HEK293T (cell line): ENCODE measurements at regions not wholly inside any gene's neighbourhood (a gene's known extent, or its start where the extent isn't known, plus 50 kb on each side); places are given as distances from the start of the nearest gene placed in this dataset.

Source experiments
- CTCF ChIA-PET: fragments of 350-600 bp; formaldehyde crosslinking; extraction: SDS; loops from one replicate; lab custom pipeline; 2021; ENCODE audit warnings: antibody characterized with exemption, inconsistent platforms; lab: Yijun Ruan, JAX
- POLR2A ChIA-PET: fragments of 350-600 bp; formaldehyde crosslinking; extraction: SDS; loops from one replicate; lab custom pipeline; 2020; ENCODE audit warnings: antibody characterized with exemption, inconsistent platforms; lab: Yijun Ruan, JAX
- DNase-seq: peaks from one replicate; pipeline ENCODE4 v3.0.0; 2012; ENCODE audit warnings: mixed read lengths; ENCODE audit errors: extremely low spot score
- ARNT ChIP-seq: fragments of 450-650 bp; IDR thresholded peaks from 2 replicates; pipeline ENCODE4 v1.6.1; 2017; ENCODE audit warnings: mild to moderate bottlenecking
- BHLHE40 ChIP-seq: fragments of 450-650 bp; IDR thresholded peaks from 2 replicates; pipeline ENCODE4 v1.6.1; 2016; ENCODE audit warnings: mild to moderate bottlenecking, moderate library complexity, borderline replicate concordance
- CTBP1 ChIP-seq: fragments of 450-650 bp; IDR thresholded peaks from 2 replicates; pipeline ENCODE4 v1.6.1; 2016; ENCODE audit warnings: borderline replicate concordance
- ELF4 ChIP-seq: fragments of 450-650 bp; IDR thresholded peaks from 2 replicates; pipeline ENCODE4 v1.6.1; 2017; ENCODE audit warnings: antibody characterized with exemption
- FOXA1 ChIP-seq: fragments of 450-650 bp; IDR thresholded peaks from 2 replicates; pipeline ENCODE4 v1.6.1; 2016; ENCODE audit warnings: mild to moderate bottlenecking
- FOXK2 ChIP-seq: fragments of 450-650 bp; IDR thresholded peaks from 2 replicates; pipeline ENCODE4 v1.6.1; 2016; ENCODE audit warnings: mild to moderate bottlenecking
- FOXM1 ChIP-seq: fragments of 450-650 bp; IDR thresholded peaks from 2 replicates; pipeline ENCODE4 v1.6.1; 2017; ENCODE audit warnings: mild to moderate bottlenecking, borderline replicate concordance
- HDGF ChIP-seq: fragments of 450-650 bp; IDR thresholded peaks from 2 replicates; pipeline ENCODE4 v1.6.1; 2017; ENCODE audit warnings: antibody characterized with exemption, borderline replicate concordance
- L3MBTL2 ChIP-seq: fragments of 450-650 bp; conservative IDR thresholded peaks from 2 replicates; pipeline ENCODE4 v1.6.1; 2016; ENCODE audit warnings: mild to moderate bottlenecking
- LEF1 ChIP-seq: fragments of 450-650 bp; IDR thresholded peaks from 2 replicates; pipeline ENCODE4 v1.6.1; 2017; ENCODE audit warnings: mild to moderate bottlenecking, borderline replicate concordance
- NFRKB ChIP-seq: fragments of 450-650 bp; IDR thresholded peaks from 2 replicates; pipeline ENCODE4 v1.6.1; 2016; ENCODE audit warnings: mild to moderate bottlenecking, moderate library complexity
- SP1 ChIP-seq: fragments of 450-650 bp; IDR thresholded peaks from 2 replicates; pipeline ENCODE4 v1.6.1; 2017
- SUZ12 ChIP-seq: fragments of 450-650 bp; IDR thresholded peaks from 2 replicates; pipeline ENCODE4 v1.6.1; 2016; ENCODE audit warnings: mild to moderate bottlenecking
- TARDBP ChIP-seq: fragments of 450-650 bp; IDR thresholded peaks from 2 replicates; pipeline ENCODE4 v1.6.1; 2016
- ZNF384 ChIP-seq: fragments of 450-650 bp; IDR thresholded peaks from 2 replicates; pipeline ENCODE4 v1.6.1; 2016
- TF ChIP-seq, protein P1 (sequence below): fragments of 450-650 bp; IDR thresholded peaks from 2 replicates; pipeline ENCODE4 v1.6.1; 2016

GRCh38 chr6:33958526-33959328 lies 154.9 kb upstream of the MLN start:
- CTCF ChIA-PET, result interaction anchor here (0.6 to 2.6 kb wide), 6 partner anchors 16 to 247 kb away, joined by 3 to 11 read pairs (median 4); partner anchors contain the start of gene UQCC2
- POLR2A ChIA-PET, result no interaction called here
- TF ChIP-seq SP1 (no peak), LEF1 (no peak), L3MBTL2 (no peak), FOXA1 (no peak), ZNF384 (no peak), NFRKB (no peak), FOXK2 (no peak), ELF4 (no peak), TARDBP (no peak), HDGF (no peak), BHLHE40 (no peak), SUZ12 (no peak), CTBP1 (no peak)
- TF ChIP-seq, protein P1, sequence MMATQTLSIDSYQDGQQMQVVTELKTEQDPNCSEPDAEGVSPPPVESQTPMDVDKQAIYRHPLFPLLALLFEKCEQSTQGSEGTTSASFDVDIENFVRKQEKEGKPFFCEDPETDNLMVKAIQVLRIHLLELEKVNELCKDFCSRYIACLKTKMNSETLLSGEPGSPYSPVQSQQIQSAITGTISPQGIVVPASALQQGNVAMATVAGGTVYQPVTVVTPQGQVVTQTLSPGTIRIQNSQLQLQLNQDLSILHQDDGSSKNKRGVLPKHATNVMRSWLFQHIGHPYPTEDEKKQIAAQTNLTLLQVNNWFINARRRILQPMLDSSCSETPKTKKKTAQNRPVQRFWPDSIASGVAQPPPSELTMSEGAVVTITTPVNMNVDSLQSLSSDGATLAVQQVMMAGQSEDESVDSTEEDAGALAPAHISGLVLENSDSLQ, result no peak
- no peak for DNase-seq

GRCh38 chr6:33957892-33958525 lies 154.2 kb upstream of the MLN start:
- DNase-seq, result no peak
- ChIA-PET POLR2A (no interaction called here), CTCF (interaction anchor here (2.6 kb wide), 1 partner anchor 70 kb away, joined by 11 read pairs; no protein-coding TSS in a partner anchor)
- TF ChIP-seq, protein P1, result no peak
- no peak for TF ChIP-seq NFRKB
- TF ChIP-seq LEF1, result no peak
- TF ChIP-seq ELF4, result no peak
- TF ChIP-seq HDGF, result no peak
- no peak for TF ChIP-seq TARDBP
- TF ChIP-seq ZNF384, result no peak
- no peak for TF ChIP-seq SP1
- no peak for TF ChIP-seq SUZ12
- no peak for TF ChIP-seq L3MBTL2
- TF ChIP-seq BHLHE40, result no peak
- no peak for TF ChIP-seq ARNT
- no peak for TF ChIP-seq FOXA1

DNA sequence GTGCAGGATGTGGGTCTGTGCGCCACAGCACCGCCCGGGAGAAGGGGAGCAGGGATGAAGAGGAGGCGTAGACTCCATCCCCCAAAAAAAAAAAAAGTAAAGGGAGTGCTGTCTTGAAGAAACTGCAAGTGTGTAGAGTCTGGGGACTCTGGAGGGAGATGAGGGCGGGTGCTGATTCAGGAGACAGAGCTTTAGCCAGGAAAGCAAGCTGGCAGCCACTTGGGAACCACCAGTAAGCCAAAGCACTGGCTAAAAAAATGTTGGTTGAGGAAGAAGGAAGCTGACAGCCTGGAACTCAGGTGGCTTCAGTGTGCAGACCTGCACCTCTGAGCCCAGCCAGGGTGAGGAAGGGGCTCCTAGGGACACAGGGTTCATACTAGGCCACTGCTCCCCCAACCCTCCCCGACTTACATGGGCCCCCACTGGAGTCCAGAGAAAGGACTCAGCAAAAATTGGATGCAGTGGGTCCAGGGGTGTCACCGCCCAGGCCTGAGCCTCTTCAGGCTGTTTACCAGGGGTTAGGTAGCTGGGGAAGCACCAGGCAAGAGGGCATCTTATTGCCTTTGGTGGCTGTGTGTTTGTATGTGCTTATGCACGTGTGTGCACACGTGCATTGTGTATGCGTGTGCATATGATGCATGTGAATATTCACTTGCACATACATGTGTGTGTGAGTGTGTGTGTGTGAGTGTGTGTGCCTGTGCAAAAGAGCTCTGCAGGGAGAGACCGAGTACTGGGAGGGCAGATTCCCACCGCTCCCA lies 153.5 kb upstream of the MLN start:
- ChIA-PET CTCF (interaction anchor here (2.6 kb wide), 1 partner anchor 71 kb away, joined by 11 read pairs; no protein-coding TSS in a partner anchor), POLR2A (no interaction called here)
- TF ChIP-seq FOXA1 (no peak), FOXK2 (no peak), ZNF384 (no peak), SUZ12 (no peak), SP1 (no peak), HDGF (no peak), ELF4 (no peak), LEF1 (no peak), ARNT (no peak), L3MBTL2 (no peak), FOXM1 (no peak), TARDBP (no peak), BHLHE40 (no peak), NFRKB (no peak), CTBP1 (no peak)
- TF ChIP-seq, protein P1, result no peak
- DNase-seq, result no peak

GRCh38 chr6:33956206-33956605 lies 152.4 kb upstream of the MLN start:
- ChIA-PET POLR2A (no interaction called here), CTCF (no interaction called here)
- TF ChIP-seq FOXK2 (no peak), BHLHE40 (no peak), FOXM1 (no peak), TARDBP (no peak), SP1 (no peak), HDGF (no peak), ELF4 (no peak), ZNF384 (no peak), LEF1 (no peak), CTBP1 (no peak), ARNT (no peak), SUZ12 (no peak), FOXA1 (no peak), L3MBTL2 (no peak), NFRKB (no peak)
- TF ChIP-seq, protein P1, result no peak
- no peak for DNase-seq

- POLR2A ChIA-PET, result no interaction called here
- no peak for DNase-seq
- CTCF ChIA-PET, result no interaction called here
- TF ChIP-seq BHLHE40, result no peak
- TF ChIP-seq ZNF384, result no peak
- TF ChIP-seq FOXA1, result no peak
- no peak for TF ChIP-seq ARNT
- TF ChIP-seq SP1, result no peak
- TF ChIP-seq HDGF, result no peak
- no peak for TF ChIP-seq FOXM1
- no peak for TF ChIP-seq NFRKB
- no peak for TF ChIP-seq ELF4
- TF ChIP-seq TARDBP, result no peak
- no peak for TF ChIP-seq FOXK2
- TF ChIP-seq LEF1, result no peak
- TF ChIP-seq L3MBTL2, result no peak
These were observed 151.8 kb upstream of the MLN start for GRCh38 chr6:33955566-33955965.
